ENCODE measurements at regions not wholly inside any gene's neighbourhood (a gene's known extent, or its start where the extent isn't known, plus 50 kb on each side); places are given as distances from the start of the nearest gene placed in this dataset.

DNA sequence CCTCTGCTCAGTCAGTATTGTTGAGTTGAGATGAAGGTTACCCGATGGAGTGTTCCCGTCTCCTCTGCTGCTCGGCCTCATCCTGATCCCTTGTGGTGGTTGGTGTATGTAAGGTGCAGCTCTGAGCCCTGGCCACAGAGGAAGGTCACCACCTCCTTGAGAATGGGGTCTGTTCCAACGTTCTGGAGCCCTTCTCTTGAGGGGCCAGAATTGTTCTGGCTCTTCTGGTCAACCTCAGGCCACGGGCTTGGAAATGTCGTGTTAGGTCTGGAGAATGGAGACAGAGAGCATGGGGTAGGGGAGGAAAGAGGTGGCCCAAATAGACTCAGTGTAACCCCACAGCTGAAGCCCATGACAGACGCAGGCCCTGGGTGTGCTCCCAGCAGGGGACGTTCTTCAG, 62.3 kb upstream of the ETV3 start:
- Mint-ChIP-seq H3K9me3 (no peaks in the 10 kb centered on the region), H3K27ac (no peak overlapping the region), H3K4me3 (no peak overlapping the region), H3K36me3 (ENCODE audit: low read depth) (no peaks in the 10 kb centered on the region), H3K27me3 (peaks cover 62% of the 10 kb centered on the region), H3K4me1 (ENCODE audit: low read depth) (no peaks in the 10 kb centered on the region)
- no peak for DNase-seq
- no peak overlapping the region for H3K27ac ChIP-seq (ENCODE audit: low read depth in 1 of 2, low read length in 2 of 2)
- peaks cover 0 to 3% of the 10 kb centered on the region in 2 experiments for H3K9me3 ChIP-seq (ENCODE audit: control insufficient read depth in 1 of 2, insufficient read depth in 1 of 2, low read length in 2 of 2)
- no peaks in the 10 kb centered on the region for H3K36me3 ChIP-seq (ENCODE audit: insufficient read depth, low read length)
- intact Hi-C loops (cut with DNase I, micrococcal nuclease): no loop called here
- no peak for ATAC-seq (ENCODE audit: poor library complexity)
- H3K4me3 ChIP-seq (ENCODE audit: low read length): no peak overlapping the region
- ChIA-PET CTCF (no interaction called here), POLR2A (no interaction called here)
- TF ChIP-seq, protein P1, sequence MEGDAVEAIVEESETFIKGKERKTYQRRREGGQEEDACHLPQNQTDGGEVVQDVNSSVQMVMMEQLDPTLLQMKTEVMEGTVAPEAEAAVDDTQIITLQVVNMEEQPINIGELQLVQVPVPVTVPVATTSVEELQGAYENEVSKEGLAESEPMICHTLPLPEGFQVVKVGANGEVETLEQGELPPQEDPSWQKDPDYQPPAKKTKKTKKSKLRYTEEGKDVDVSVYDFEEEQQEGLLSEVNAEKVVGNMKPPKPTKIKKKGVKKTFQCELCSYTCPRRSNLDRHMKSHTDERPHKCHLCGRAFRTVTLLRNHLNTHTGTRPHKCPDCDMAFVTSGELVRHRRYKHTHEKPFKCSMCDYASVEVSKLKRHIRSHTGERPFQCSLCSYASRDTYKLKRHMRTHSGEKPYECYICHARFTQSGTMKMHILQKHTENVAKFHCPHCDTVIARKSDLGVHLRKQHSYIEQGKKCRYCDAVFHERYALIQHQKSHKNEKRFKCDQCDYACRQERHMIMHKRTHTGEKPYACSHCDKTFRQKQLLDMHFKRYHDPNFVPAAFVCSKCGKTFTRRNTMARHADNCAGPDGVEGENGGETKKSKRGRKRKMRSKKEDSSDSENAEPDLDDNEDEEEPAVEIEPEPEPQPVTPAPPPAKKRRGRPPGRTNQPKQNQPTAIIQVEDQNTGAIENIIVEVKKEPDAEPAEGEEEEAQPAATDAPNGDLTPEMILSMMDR (IDR thresholded peaks at IDR 0.05): no peak
- H3K4me1 ChIP-seq (ENCODE audit: insufficient read depth, low read length): no peaks in the 10 kb centered on the region
- peaks cover 9 to 25% of the 10 kb centered on the region in 2 experiments for H3K27me3 ChIP-seq (ENCODE audit: control insufficient read depth in 1 of 2, insufficient read depth in 2 of 2, low read length in 2 of 2)

DNA sequence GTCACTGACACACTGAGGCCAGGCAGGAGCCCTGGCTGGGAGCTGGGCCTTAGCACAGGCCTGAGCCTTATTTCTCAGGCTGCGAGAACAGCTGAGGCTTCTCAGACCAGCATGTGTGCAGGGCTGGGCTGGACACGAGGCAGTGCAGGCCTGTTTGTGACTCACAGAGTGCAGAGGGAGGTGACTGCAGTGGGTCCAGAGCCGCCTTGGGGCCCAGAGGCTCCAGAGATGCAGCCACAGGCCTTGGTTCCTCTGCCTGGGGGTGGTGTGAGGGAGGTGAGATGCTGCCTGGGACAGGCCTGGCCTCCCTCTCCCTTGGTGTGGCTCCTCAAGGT, 61.2 kb upstream of the ETV3 start:
- Mint-ChIP-seq H3K4me3 (no peak overlapping the region), H3K27ac (no peak overlapping the region), H3K27me3 (peaks cover 61% of the 10 kb centered on the region), H3K36me3 (ENCODE audit: low read depth) (no peaks in the 10 kb centered on the region), H3K4me1 (ENCODE audit: low read depth) (no peaks in the 10 kb centered on the region), H3K9me3 (no peaks in the 10 kb centered on the region)
- H3K4me3 ChIP-seq (ENCODE audit: low read length): no peak overlapping the region
- peaks cover 0 to 10% of the 10 kb centered on the region in 2 experiments for H3K9me3 ChIP-seq (ENCODE audit: control insufficient read depth in 1 of 2, insufficient read depth in 1 of 2, low read length in 2 of 2)
- H3K27ac ChIP-seq (ENCODE audit: low read depth in 1 of 2, low read length in 2 of 2): no peak overlapping the region
- ChIA-PET CTCF (no interaction called here), POLR2A (no interaction called here)
- H3K4me1 ChIP-seq (ENCODE audit: insufficient read depth, low read length): no peaks in the 10 kb centered on the region
- no peak for ATAC-seq (ENCODE audit: poor library complexity)
- intact Hi-C loops (cut with DNase I, micrococcal nuclease): loop anchor here in 1 of 2 experiments (10.0 kb wide), 1 partner anchor 295 kb away; no protein-coding TSS in a partner anchor
- no peaks in the 10 kb centered on the region for H3K36me3 ChIP-seq (ENCODE audit: insufficient read depth, low read length)
- TF ChIP-seq, protein P1 (IDR thresholded peaks at IDR 0.05): no peak
- peaks cover 12 to 20% of the 10 kb centered on the region in 2 experiments for H3K27me3 ChIP-seq (ENCODE audit: control insufficient read depth in 1 of 2, insufficient read depth in 2 of 2, low read length in 2 of 2)
- DNase-seq: no peak

DNA sequence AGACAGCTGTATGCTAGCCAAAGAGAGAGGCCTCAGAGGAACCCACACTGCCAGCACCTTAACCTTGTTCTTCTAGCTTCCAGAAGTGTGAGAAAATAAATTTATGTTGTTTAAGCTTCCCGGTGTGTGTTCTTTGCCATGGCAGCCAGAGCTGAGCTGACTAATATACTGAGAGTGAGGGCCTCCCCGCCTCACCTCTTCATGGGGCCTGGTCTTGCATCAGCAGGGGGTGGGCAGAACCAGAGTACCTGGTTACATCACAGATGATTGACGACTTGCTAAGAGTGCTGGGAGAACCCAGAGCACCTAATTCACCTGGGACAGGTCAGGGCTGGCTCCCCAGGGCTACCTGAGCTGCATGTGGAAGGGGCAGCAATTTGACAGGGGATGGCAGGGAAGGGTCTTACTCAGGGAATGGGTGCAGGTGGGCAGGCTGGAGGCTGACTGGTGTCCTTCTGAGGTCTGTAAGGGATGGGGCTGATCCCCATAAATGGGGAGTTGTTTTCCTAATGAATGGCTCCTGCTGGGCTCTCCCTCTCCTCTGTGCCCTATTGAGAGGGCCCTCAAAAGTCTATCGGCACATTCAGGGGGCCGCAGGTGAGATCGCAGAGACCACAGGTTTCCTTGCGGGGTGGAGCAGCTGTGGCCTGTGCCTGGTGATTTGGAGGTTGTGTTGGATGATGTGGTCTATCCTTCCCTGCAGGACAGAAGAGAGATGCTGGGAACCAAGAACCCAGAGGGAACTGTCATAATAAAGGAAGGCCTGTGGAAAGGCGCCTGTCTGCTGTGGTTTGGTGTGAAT, 60.6 kb upstream of the ETV3 start:
- Histone ChIP-seq H3K27me3 (ENCODE audit: control insufficient read depth in 1 of 2, insufficient read depth in 2 of 2, low read length in 2 of 2) (peaks cover 15 to 23% of the 10 kb centered on the region in 2 experiments), H3K36me3 (ENCODE audit: insufficient read depth, low read length) (no peaks in the 10 kb centered on the region), H3K27ac (ENCODE audit: low read depth in 1 of 2, low read length in 2 of 2) (no peak overlapping the region), H3K4me1 (ENCODE audit: insufficient read depth, low read length) (no peaks in the 10 kb centered on the region), H3K4me3 (ENCODE audit: low read length) (no peak overlapping the region), H3K9me3 (ENCODE audit: control insufficient read depth in 1 of 2, insufficient read depth in 1 of 2, low read length in 2 of 2) (peaks cover 0 to 10% of the 10 kb centered on the region in 2 experiments)
- TF ChIP-seq, protein P1 (IDR thresholded peaks at IDR 0.05): no peak
- no peak for DNase-seq
- ChIA-PET CTCF (no interaction called here), POLR2A (no interaction called here)
- no peak overlapping the region for H3K27ac Mint-ChIP-seq
- no peak overlapping the region for H3K4me3 Mint-ChIP-seq
- H3K4me1 Mint-ChIP-seq (ENCODE audit: low read depth): no peaks in the 10 kb centered on the region
- ATAC-seq (ENCODE audit: poor library complexity): no peak
- H3K36me3 Mint-ChIP-seq (ENCODE audit: low read depth): no peaks in the 10 kb centered on the region
- intact Hi-C loops (cut with DNase I, micrococcal nuclease): loop anchor here in 1 of 2 experiments (10.0 kb wide), 1 partner anchor 296 kb away; no protein-coding TSS in a partner anchor
- H3K27me3 Mint-ChIP-seq: peaks cover 60% of the 10 kb centered on the region
- no peaks in the 10 kb centered on the region for H3K9me3 Mint-ChIP-seq
